Vagina (tissue), 2 donors: ENCODE measurements at regions not wholly inside any gene's neighbourhood (a gene's known extent, or its start where the extent isn't known, plus 50 kb on each side); places are given as distances from the start of the nearest gene placed in this dataset.

Experiments used
- DNase-seq, 2 donors: peaks; one replicate each; pipeline ENCODE4 v3.0.0-alpha.2; 2017; ENCODE audit errors: extremely low spot score in 2 of 2
- H3K27ac ChIP-seq: fragments of 200-600 bp; sonication (generic); one replicate; pipeline ENCODE4 v1.5.1; 2019
- H3K27me3 ChIP-seq: fragments of 200-600 bp; sonication (generic); one replicate; pipeline ENCODE4 v1.5.1; 2019
- H3K36me3 ChIP-seq, 2 donors: fragments of 200-600 bp; sonication (generic); one replicate each; pipeline ENCODE4 v1.5.1; 2017 to 2019
- H3K4me1 ChIP-seq: fragments of 200-600 bp; sonication (generic); one replicate; pipeline ENCODE4 v1.5.1; 2019
- H3K4me3 ChIP-seq, 2 donors: fragments of 200-600 bp; sonication (generic); 1 replicate in 1 of 2; 2 replicates in 1 of 2; pipeline ENCODE4 v1.5.1; 2016 to 2019
- H3K9me3 ChIP-seq: fragments of 200-600 bp; sonication (generic); one replicate; pipeline ENCODE4 v1.5.1; 2019
- CTCF ChIP-seq, 3 experiments: fragments of 450-650 bp in 2 of 3; fragments of 200-600 bp in 1 of 3; sonication (generic) in 1 of 3; IDR thresholded peaks; one replicate each; pipeline ENCODE4 v1.5.1; 2017 to 2019; ENCODE audit warnings: antibody characterized with exemption in 3 of 3, mild to moderate bottlenecking in 2 of 3, moderate library complexity in 2 of 3
- POLR2A ChIP-seq, 2 donors: fragments of 450-650 bp; IDR thresholded peaks; one replicate each; pipeline ENCODE4 v1.6.1; 2017; ENCODE audit warnings: antibody characterized with exemption in 2 of 2, mild to moderate bottlenecking in 2 of 2, moderate library complexity in 2 of 2
- POLR2AphosphoS5 ChIP-seq, 2 donors: sonication (generic); formaldehyde crosslinking; IDR thresholded peaks; one replicate each; pipeline ENCODE4 v1.9.0; 2017; ENCODE audit warnings: antibody characterized with exemption in 2 of 2, mild to moderate bottlenecking in 2 of 2, low read depth in 1 of 2; ENCODE audit not compliant: insufficient read depth in 1 of 2
- intact Hi-C: fragments of 100-400 bp; cut with DNase I; formaldehyde crosslinking; loops from one replicate; pipeline ENCODE4 v1.15.1; 2023

- Histone ChIP-seq H3K9me3 (no peaks in the 10 kb centered on the region), H3K36me3 (no peaks in the 10 kb centered on the region), H3K4me3 (no peak overlapping the region), H3K27me3 (no peaks in the 10 kb centered on the region), H3K27ac (no peak overlapping the region), H3K4me1 (no peaks in the 10 kb centered on the region)
- no peak for DNase-seq
- intact Hi-C loops = no loop called here
- TF ChIP-seq POLR2AphosphoS5 (IDR thresholded peaks at IDR 0.05; ENCODE audit: insufficient read depth in 1 of 2, low read depth in 1 of 2) (no peak), CTCF (IDR thresholded peaks at IDR 0.05) (no peak), POLR2A (IDR thresholded peaks at IDR 0.05) (no peak)
Observed at GRCh38 chr20:24812373-24812772, 136.7 kb upstream of the CST7 start.

- Histone ChIP-seq H3K4me1 (no peaks in the 10 kb centered on the region), H3K36me3 (no peaks in the 10 kb centered on the region)
- TF ChIP-seq POLR2AphosphoS5 (IDR thresholded peaks at IDR 0.05; ENCODE audit: insufficient read depth in 1 of 2, low read depth in 1 of 2) = no peak
Observed at GRCh38 chr20:24813080-24813479, 136.0 kb upstream of the CST7 start.

GRCh38 chr20:24813496-24813895 is 135.6 kb upstream of the CST7 start:
- Histone ChIP-seq H3K4me3 (no peak overlapping the region), H3K36me3 (no peaks in the 10 kb centered on the region), H3K9me3 (no peaks in the 10 kb centered on the region), H3K27me3 (no peaks in the 10 kb centered on the region), H3K27ac (no peak overlapping the region), H3K4me1 (no peaks in the 10 kb centered on the region)
- intact Hi-C loops = no loop called here
- TF ChIP-seq CTCF (IDR thresholded peaks at IDR 0.05) (no peak), POLR2AphosphoS5 (IDR thresholded peaks at IDR 0.05; ENCODE audit: insufficient read depth in 1 of 2, low read depth in 1 of 2) (no peak), POLR2A (IDR thresholded peaks at IDR 0.05) (no peak)
- DNase-seq = no peak

More at GRCh38 chr20:24813080-24813479, 136.0 kb upstream of the CST7 start:
- intact Hi-C loops = no loop called here
- DNase-seq = no peak
- H3K4me3 ChIP-seq = no peak overlapping the region
- H3K27me3 ChIP-seq = no peaks in the 10 kb centered on the region
- no peaks in the 10 kb centered on the region for H3K9me3 ChIP-seq
- no peak overlapping the region for H3K27ac ChIP-seq

GRCh38 chr20:24813936-24814335 is 135.1 kb upstream of the CST7 start:
- Histone ChIP-seq H3K27ac (no peak overlapping the region), H3K4me1 (no peaks in the 10 kb centered on the region)

GRCh38 chr20:24814556-24815195 is 134.4 kb upstream of the CST7 start:
- intact Hi-C loops = no loop called here
- no peak for TF ChIP-seq CTCF (IDR thresholded peaks at IDR 0.05)
- no peaks in the 10 kb centered on the region for H3K27me3 ChIP-seq
- H3K9me3 ChIP-seq = no peaks in the 10 kb centered on the region
- H3K27ac ChIP-seq = no peak overlapping the region
- no peaks in the 10 kb centered on the region for H3K4me1 ChIP-seq
- H3K4me3 ChIP-seq = no peak overlapping the region
- no peaks in the 10 kb centered on the region for H3K36me3 ChIP-seq
- DNase-seq = no peak

More at GRCh38 chr20:24813936-24814335, 135.1 kb upstream of the CST7 start:
- no peaks in the 10 kb centered on the region for H3K9me3 ChIP-seq
- H3K4me3 ChIP-seq = no peak overlapping the region
- TF ChIP-seq POLR2A (IDR thresholded peaks at IDR 0.05) (no peak), CTCF (IDR thresholded peaks at IDR 0.05) (no peak), POLR2AphosphoS5 (IDR thresholded peaks at IDR 0.05; ENCODE audit: insufficient read depth in 1 of 2, low read depth in 1 of 2) (no peak)
- no peak for DNase-seq
- H3K27me3 ChIP-seq = no peaks in the 10 kb centered on the region
- intact Hi-C loops = no loop called here
- H3K36me3 ChIP-seq = no peaks in the 10 kb centered on the region
